ENCODE measurements at regions not wholly inside any gene's neighbourhood (a gene's known extent, or its start where the extent isn't known, plus 50 kb on each side); places are given as distances from the start of the nearest gene placed in this dataset. TPM values are rescaled to one million over a fixed set of nuclear protein-coding genes. Genes with fewer than 3 reads are reported as not detected.
A peak's percentile ranks its signal among the peaks of the same experiment; 100 is the strongest.

- no peak for DNase-seq
These were observed 74.0 kb downstream of the C3orf85 start for GRCh38 chr3:109210501-109210900.

GRCh38 chr3:109211941-109212340 lies 75.4 kb downstream of the C3orf85 start:
- peak; percentile 65 for DNase-seq

GRCh38 chr3:109213321-109213720 lies 76.8 kb downstream of the C3orf85 start:
- no peak for DNase-seq

- no peak for DNase-seq
These were observed 87.8 kb downstream of the C3orf85 start for GRCh38 chr3:109224333-109224732.

GRCh38 chr3:109225516-109225915 lies 89.0 kb downstream of the C3orf85 start:
- DNase-seq = peak; percentile 7

- DNase-seq = no peak
These were observed 87.8 kb downstream of the DPPA2 start for GRCh38 chr3:109228391-109229080.

- DNase-seq = no peak
These were observed 87.0 kb downstream of the DPPA2 start for GRCh38 chr3:109229174-109229847.

GRCh38 chr3:109234300-109234699 lies 82.0 kb downstream of the DPPA2 start:
- DNase-seq = no peak

GRCh38 chr3:109241459-109242186 lies 74.7 kb downstream of the DPPA2 start:
- no peak for DNase-seq

- no peak for DNase-seq
These were observed 74.2 kb downstream of the DPPA2 start for GRCh38 chr3:109242187-109242523.

Small RNAs in the stretch of these regions (small RNA-seq; reads per million reads assigned to genes)
- gene RNU6-1236P (ENCODE audit: low replicate concordance) = not detected

Measured in tongue (tissue), 2 donors.